Liver (tissue), 7 donors: ENCODE measurements at regions not wholly inside any gene's neighbourhood (a gene's known extent, or its start where the extent isn't known, plus 50 kb on each side); places are given as distances from the start of the nearest gene placed in this dataset.

ENCODE experiments used
- DNase-seq: peaks from one replicate; pipeline ENCODE4 v3.0.0-alpha.2; 2017; ENCODE audit warnings: low spot score
- H3K27ac ChIP-seq, 2 donors: one replicate each; pipeline ENCODE4 v1.7.0; 2013; ENCODE audit warnings: inconsistent platforms in 2 of 2, low read length in 2 of 2, control low read depth in 1 of 2, low read depth in 1 of 2, mild to moderate bottlenecking in 1 of 2
- H3K27me3 ChIP-seq, 4 donors: one replicate each; pipeline versions ENCODE4 v1.6.1 to v1.7.0; 2013; ENCODE audit warnings: low read length in 3 of 4, inconsistent platforms in 1 of 4, mild to moderate bottlenecking in 1 of 4, moderate library complexity in 1 of 4; ENCODE audit not compliant: control insufficient read depth in 4 of 4, insufficient read depth in 4 of 4
- H3K36me3 ChIP-seq, 4 donors: one replicate each; pipeline versions ENCODE4 v1.6.1 to v1.7.0; 2013; ENCODE audit warnings: low read length in 3 of 4, mild to moderate bottlenecking in 3 of 4, low read depth in 1 of 4, moderate library complexity in 1 of 4; ENCODE audit not compliant: control insufficient read depth in 4 of 4, insufficient read depth in 3 of 4
- H3K4me1 ChIP-seq, 4 donors: one replicate each; pipeline versions ENCODE4 v1.6.1 to v1.7.0; 2013; ENCODE audit warnings: low read length in 3 of 4, mild to moderate bottlenecking in 3 of 4, moderate library complexity in 1 of 4; ENCODE audit not compliant: control insufficient read depth in 4 of 4, insufficient read depth in 4 of 4
- H3K4me3 ChIP-seq, 3 donors: one replicate each; pipeline versions ENCODE4 v1.6.1 to v1.7.0; 2013; ENCODE audit warnings: low read length in 3 of 3, control low read depth in 1 of 3, low read depth in 1 of 3, mild to moderate bottlenecking in 1 of 3
- H3K9ac ChIP-seq, 2 donors: one replicate each; pipeline ENCODE4 v1.7.0; 2013; ENCODE audit warnings: low read length in 2 of 2, mild to moderate bottlenecking in 2 of 2, moderate library complexity in 2 of 2, control low read depth in 1 of 2, low read depth in 1 of 2
- H3K9me3 ChIP-seq, 4 donors: one replicate each; pipeline versions ENCODE4 v1.6.1 to v1.7.0; 2013; ENCODE audit warnings: low read length in 3 of 4; ENCODE audit not compliant: control insufficient read depth in 4 of 4
- EGR1 ChIP-seq, 2 donors: IDR thresholded peaks; 2 replicates each; pipeline ENCODE4 v1.6.1; 2016 to 2018; ENCODE audit warnings: antibody characterized with exemption in 2 of 2, low read depth in 2 of 2
- FOXA1 ChIP-seq: IDR thresholded peaks from 2 replicates; pipeline ENCODE4 v1.6.1; 2016; ENCODE audit warnings: antibody characterized with exemption
- FOXA2 ChIP-seq: IDR thresholded peaks from 2 replicates; pipeline ENCODE4 v1.6.1; 2016; ENCODE audit warnings: antibody characterized with exemption
- GABPA ChIP-seq, 2 donors: IDR thresholded peaks in 1 of 2; conservative IDR thresholded peaks in 1 of 2; 2 replicates each; pipeline ENCODE4 v1.6.1; 2016; ENCODE audit warnings: antibody characterized with exemption in 2 of 2, mild to moderate bottlenecking in 1 of 2, moderate library complexity in 1 of 2
- HNF4A ChIP-seq, 2 donors: conservative IDR thresholded peaks; 2 replicates each; pipeline ENCODE4 v1.6.1; 2016; ENCODE audit warnings: antibody characterized with exemption in 2 of 2, mild to moderate bottlenecking in 2 of 2
- HNF4G ChIP-seq: IDR thresholded peaks from 2 replicates; pipeline ENCODE4 v1.6.1; 2016; ENCODE audit warnings: antibody characterized with exemption
- JUND ChIP-seq, 2 donors: IDR thresholded peaks; 2 replicates each; pipeline ENCODE4 v1.6.1; 2016; ENCODE audit warnings: antibody characterized with exemption in 2 of 2
- NR2F2 ChIP-seq: IDR thresholded peaks from 2 replicates; pipeline ENCODE4 v1.6.1; 2016; ENCODE audit warnings: antibody characterized with exemption
- RAD21 ChIP-seq, 2 donors: IDR thresholded peaks; 2 replicates each; pipeline ENCODE4 v1.6.1; 2016; ENCODE audit warnings: antibody characterized with exemption in 2 of 2, mild to moderate bottlenecking in 2 of 2
- RXRA ChIP-seq, 2 donors: IDR thresholded peaks; 2 replicates each; pipeline ENCODE4 v1.6.1; 2017 to 2018; ENCODE audit warnings: antibody characterized with exemption in 2 of 2, mild to moderate bottlenecking in 1 of 2
- SP1 ChIP-seq: IDR thresholded peaks from 2 replicates; pipeline ENCODE4 v1.6.1; 2018; ENCODE audit warnings: antibody characterized with exemption, mild to moderate bottlenecking
- TAF1 ChIP-seq: conservative IDR thresholded peaks from 2 replicates; pipeline ENCODE4 v1.6.1; 2016; ENCODE audit warnings: antibody characterized with exemption, mild to moderate bottlenecking
- YY1 ChIP-seq: IDR thresholded peaks from 2 replicates; pipeline ENCODE4 v1.6.1; 2016; ENCODE audit warnings: antibody characterized with exemption, mild to moderate bottlenecking
- TF ChIP-seq, protein P1 (sequence below): IDR thresholded peaks from 2 replicates; pipeline ENCODE4 v1.6.1; 2016; ENCODE audit warnings: antibody characterized with exemption, mild to moderate bottlenecking
- TF ChIP-seq, protein P2 (sequence below): IDR thresholded peaks from 2 replicates; pipeline ENCODE4 v1.6.1; 2016; ENCODE audit warnings: antibody characterized with exemption
- TF ChIP-seq, protein P3 (sequence below): fragments of 150-350 bp; IDR thresholded peaks from 2 replicates; pipeline ENCODE4 v1.5.1; 2017; ENCODE audit warnings: improper control_type of control experiment, low read depth, low read length; ENCODE audit not compliant: missing input control
- TF ChIP-seq, protein P4 (sequence below): IDR thresholded peaks from 2 replicates; pipeline ENCODE4 v1.6.1; 2016; ENCODE audit warnings: antibody characterized with exemption
- TF ChIP-seq, protein P5 (sequence below): IDR thresholded peaks from 2 replicates; pipeline ENCODE4 v1.6.1; 2016; ENCODE audit warnings: antibody characterized with exemption
- donor health status: healthy.
- donor health status: healthy.
- donor health status: healthy.
- donor health status: healthy.

DNA sequence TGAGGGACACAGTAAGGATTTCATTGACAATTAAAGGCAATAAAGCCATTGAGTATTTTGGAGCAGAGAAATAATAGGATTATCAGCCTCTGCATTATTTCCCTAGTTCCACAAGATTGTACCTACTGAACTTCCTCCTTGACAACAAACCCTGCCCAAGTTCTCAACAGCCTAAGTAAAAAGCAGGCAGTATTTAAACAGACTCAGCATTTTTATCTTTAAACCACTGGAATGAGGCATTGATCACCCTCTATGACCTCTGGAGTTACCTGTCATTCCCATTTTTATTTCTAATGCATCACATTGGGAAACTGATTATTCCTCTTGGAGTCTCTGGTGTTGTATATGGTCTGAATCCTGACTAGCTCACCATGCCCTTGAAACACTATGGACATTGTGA lies 570.6 kb upstream of the STXBP6 start:
- H3K4me3 ChIP-seq = no peak overlapping the region
- no peaks in the 10 kb centered on the region for H3K36me3 ChIP-seq
- peaks cover 3 to 12% (median 5%) of the 10 kb centered on the region in 4 donors for H3K9me3 ChIP-seq
- no peak for DNase-seq
- no peaks in the 10 kb centered on the region for H3K27me3 ChIP-seq
- TF ChIP-seq NR2F2 (no peak), SP1 (no peak), FOXA1 (no peak), FOXA2 (no peak), HNF4G (no peak), HNF4A (conservative IDR thresholded peaks at IDR 0.05) (no peak), EGR1 (IDR thresholded peaks at IDR 0.05; ENCODE audit: low read depth in 2 of 2) (no peak), TAF1 (no peak)
- TF ChIP-seq, protein P1, sequence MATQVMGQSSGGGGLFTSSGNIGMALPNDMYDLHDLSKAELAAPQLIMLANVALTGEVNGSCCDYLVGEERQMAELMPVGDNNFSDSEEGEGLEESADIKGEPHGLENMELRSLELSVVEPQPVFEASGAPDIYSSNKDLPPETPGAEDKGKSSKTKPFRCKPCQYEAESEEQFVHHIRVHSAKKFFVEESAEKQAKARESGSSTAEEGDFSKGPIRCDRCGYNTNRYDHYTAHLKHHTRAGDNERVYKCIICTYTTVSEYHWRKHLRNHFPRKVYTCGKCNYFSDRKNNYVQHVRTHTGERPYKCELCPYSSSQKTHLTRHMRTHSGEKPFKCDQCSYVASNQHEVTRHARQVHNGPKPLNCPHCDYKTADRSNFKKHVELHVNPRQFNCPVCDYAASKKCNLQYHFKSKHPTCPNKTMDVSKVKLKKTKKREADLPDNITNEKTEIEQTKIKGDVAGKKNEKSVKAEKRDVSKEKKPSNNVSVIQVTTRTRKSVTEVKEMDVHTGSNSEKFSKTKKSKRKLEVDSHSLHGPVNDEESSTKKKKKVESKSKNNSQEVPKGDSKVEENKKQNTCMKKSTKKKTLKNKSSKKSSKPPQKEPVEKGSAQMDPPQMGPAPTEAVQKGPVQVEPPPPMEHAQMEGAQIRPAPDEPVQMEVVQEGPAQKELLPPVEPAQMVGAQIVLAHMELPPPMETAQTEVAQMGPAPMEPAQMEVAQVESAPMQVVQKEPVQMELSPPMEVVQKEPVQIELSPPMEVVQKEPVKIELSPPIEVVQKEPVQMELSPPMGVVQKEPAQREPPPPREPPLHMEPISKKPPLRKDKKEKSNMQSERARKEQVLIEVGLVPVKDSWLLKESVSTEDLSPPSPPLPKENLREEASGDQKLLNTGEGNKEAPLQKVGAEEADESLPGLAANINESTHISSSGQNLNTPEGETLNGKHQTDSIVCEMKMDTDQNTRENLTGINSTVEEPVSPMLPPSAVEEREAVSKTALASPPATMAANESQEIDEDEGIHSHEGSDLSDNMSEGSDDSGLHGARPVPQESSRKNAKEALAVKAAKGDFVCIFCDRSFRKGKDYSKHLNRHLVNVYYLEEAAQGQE = no peak
- TF ChIP-seq, protein P2, sequence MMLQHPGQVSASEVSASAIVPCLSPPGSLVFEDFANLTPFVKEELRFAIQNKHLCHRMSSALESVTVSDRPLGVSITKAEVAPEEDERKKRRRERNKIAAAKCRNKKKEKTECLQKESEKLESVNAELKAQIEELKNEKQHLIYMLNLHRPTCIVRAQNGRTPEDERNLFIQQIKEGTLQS = no peak
- TF ChIP-seq, protein P3, sequence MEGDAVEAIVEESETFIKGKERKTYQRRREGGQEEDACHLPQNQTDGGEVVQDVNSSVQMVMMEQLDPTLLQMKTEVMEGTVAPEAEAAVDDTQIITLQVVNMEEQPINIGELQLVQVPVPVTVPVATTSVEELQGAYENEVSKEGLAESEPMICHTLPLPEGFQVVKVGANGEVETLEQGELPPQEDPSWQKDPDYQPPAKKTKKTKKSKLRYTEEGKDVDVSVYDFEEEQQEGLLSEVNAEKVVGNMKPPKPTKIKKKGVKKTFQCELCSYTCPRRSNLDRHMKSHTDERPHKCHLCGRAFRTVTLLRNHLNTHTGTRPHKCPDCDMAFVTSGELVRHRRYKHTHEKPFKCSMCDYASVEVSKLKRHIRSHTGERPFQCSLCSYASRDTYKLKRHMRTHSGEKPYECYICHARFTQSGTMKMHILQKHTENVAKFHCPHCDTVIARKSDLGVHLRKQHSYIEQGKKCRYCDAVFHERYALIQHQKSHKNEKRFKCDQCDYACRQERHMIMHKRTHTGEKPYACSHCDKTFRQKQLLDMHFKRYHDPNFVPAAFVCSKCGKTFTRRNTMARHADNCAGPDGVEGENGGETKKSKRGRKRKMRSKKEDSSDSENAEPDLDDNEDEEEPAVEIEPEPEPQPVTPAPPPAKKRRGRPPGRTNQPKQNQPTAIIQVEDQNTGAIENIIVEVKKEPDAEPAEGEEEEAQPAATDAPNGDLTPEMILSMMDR = no peak
- TF ChIP-seq, protein P4, sequence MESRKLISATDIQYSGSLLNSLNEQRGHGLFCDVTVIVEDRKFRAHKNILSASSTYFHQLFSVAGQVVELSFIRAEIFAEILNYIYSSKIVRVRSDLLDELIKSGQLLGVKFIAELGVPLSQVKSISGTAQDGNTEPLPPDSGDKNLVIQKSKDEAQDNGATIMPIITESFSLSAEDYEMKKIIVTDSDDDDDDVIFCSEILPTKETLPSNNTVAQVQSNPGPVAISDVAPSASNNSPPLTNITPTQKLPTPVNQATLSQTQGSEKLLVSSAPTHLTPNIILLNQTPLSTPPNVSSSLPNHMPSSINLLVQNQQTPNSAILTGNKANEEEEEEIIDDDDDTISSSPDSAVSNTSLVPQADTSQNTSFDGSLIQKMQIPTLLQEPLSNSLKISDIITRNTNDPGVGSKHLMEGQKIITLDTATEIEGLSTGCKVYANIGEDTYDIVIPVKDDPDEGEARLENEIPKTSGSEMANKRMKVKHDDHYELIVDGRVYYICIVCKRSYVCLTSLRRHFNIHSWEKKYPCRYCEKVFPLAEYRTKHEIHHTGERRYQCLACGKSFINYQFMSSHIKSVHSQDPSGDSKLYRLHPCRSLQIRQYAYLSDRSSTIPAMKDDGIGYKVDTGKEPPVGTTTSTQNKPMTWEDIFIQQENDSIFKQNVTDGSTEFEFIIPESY = no peak
- no peaks in the 10 kb centered on the region for H3K4me1 ChIP-seq
- H3K9ac ChIP-seq = no peak overlapping the region
- no peak overlapping the region for H3K27ac ChIP-seq

DNA sequence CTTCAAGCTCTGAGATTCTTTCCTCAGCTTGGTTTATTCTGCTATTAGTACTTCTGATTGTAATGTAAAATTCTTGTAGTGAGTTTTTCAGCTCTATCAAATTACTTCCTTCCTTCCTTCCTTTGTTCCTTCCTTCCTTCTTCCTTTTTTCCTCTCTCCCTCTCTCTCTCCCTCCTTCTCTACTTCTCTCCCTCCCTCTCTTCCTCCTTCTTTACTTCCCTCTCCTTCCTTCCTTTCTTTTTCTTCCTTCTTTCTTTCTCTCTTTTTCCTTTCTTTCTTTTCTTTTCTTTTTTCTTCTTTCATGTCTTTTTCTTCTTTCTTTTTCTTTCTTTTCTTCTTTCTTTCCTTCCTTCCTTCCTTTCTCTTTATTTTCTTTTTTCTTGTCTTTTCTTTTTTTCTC lies 565.2 kb upstream of the STXBP6 start:
- H3K4me1 ChIP-seq = no peaks in the 10 kb centered on the region
- no peak for TF ChIP-seq HNF4G
- no peak for TF ChIP-seq TAF1
- no peak for TF ChIP-seq GABPA (IDR thresholded peaks at IDR 0.05 in 1 of 2, conservative IDR thresholded peaks at IDR 0.05 in 1 of 2)
- TF ChIP-seq RXRA (IDR thresholded peaks at IDR 0.05) = no peak
- TF ChIP-seq, protein P2 = no peak
- no peak for TF ChIP-seq HNF4A (conservative IDR thresholded peaks at IDR 0.05)
- TF ChIP-seq, protein P3 = no peak
- no peak for TF ChIP-seq JUND (IDR thresholded peaks at IDR 0.05)
- no peak for TF ChIP-seq YY1
- no peak for TF ChIP-seq RAD21 (IDR thresholded peaks at IDR 0.05)
- no peak for TF ChIP-seq SP1
- TF ChIP-seq, protein P5, sequence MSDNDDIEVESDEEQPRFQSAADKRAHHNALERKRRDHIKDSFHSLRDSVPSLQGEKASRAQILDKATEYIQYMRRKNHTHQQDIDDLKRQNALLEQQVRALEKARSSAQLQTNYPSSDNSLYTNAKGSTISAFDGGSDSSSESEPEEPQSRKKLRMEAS = no peak
- no peak for TF ChIP-seq EGR1 (IDR thresholded peaks at IDR 0.05; ENCODE audit: low read depth in 2 of 2)
- TF ChIP-seq, protein P4 = no peak
- no peak for TF ChIP-seq FOXA2
- H3K27me3 ChIP-seq = no peaks in the 10 kb centered on the region
- H3K9ac ChIP-seq = no peak overlapping the region
- peaks cover 3 to 12% (median 5%) of the 10 kb centered on the region in 4 donors for H3K9me3 ChIP-seq
- H3K36me3 ChIP-seq = no peaks in the 10 kb centered on the region
- H3K27ac ChIP-seq = no peak overlapping the region
- no peak overlapping the region for H3K4me3 ChIP-seq
- no peak for DNase-seq
